HG03135 (cell line): ENCODE measurements at regions not wholly inside any gene's neighbourhood (a gene's known extent, or its start where the extent isn't known, plus 50 kb on each side); places are given as distances from the start of the nearest gene placed in this dataset.
"Not testable (repeated sequence)": the region's sequence is repeated elsewhere in the genome, so short reads cannot be mapped to it uniquely, and the experiment has no call there.

Source experiments
- ATAC-seq: cut with Tn5 transposase; IDR thresholded peaks from one replicate; pipeline ENCODE4 v1.9.1; 2021; ENCODE audit warnings: mild to moderate bottlenecking, moderate library complexity; ENCODE audit not compliant: unreplicated experiment

DNA sequence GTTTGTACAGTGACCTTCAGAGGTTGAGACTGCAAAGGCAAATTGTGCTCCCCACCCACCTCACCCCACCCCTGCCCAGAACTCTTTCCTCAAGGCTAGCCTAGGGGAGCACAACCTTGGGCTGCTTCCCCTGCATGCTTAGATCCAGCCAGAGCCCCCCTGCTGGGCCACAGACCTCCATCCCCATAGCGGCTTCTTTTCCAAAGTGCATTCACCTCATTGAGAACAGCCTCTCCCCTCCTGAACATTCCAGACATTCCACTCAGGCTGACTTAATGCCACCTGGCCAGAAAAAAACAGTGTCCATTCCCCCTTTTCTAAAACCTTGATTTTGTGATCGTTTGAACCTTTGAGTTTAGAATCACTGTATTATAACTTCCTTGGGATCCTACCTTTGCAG, 124.4 kb upstream of the TOPAZ1 start:
- no peak for ATAC-seq

DNA sequence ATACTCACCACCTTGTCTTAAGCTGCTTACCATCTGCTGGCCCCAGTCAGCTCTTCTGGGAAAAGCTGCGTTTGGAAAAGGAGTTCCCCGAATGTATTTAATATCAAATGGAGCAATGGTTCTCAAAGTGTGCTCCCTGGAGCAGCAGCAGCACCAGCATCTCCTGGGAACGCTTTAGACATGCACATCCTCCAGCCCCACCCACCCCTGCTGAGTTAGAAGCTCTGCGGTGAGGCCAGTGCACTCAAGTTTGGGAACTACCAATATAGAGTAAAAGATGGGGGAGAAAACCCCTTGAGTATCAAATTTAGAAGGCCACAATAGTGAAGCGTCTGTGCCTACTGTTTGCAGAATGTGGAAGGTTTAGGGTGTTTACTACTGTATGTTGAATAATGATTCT, 124.0 kb upstream of the TOPAZ1 start:
- no peak for ATAC-seq

DNA sequence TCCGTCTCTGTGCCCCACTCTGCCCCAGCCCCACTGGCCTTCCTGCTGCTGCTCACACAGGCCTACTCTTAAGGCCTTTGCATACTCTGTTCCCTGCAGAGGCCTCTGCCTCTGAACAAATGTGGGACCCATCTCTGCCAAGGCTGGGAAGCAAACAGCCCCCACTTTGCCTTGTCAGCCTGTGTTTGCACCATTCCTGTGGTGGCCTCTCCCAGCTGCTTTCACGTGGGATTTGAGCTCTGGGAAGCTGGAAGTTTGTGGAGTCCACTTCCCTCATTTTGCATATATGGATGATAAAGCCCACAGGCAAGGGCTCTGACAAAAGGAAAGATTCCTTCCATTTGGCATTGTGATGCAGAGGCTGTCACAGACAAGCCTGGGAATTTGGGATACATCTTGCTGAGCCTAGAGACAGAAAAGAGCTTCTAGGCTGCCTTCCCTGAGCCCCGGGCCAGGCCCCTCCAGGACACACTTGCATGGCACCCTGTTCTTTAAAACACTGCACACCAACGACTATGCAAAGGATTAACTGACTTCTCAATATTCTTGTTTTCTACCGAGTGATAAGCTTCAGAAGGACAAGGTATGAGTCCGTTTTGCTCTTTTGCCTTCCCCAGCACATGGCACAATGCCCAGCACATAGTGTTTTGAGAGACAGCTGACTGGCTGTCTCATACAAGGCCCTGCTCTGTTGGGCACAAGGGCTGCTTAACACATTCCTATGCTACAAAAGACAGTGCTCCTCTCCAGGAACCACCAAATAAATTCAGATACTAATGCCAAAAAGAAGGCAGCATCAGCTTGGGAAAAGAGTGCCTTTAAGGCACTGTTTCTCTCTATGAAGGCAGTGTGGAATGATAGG, 120.7 kb upstream of the TOPAZ1 start:
- no peak for ATAC-seq

DNA sequence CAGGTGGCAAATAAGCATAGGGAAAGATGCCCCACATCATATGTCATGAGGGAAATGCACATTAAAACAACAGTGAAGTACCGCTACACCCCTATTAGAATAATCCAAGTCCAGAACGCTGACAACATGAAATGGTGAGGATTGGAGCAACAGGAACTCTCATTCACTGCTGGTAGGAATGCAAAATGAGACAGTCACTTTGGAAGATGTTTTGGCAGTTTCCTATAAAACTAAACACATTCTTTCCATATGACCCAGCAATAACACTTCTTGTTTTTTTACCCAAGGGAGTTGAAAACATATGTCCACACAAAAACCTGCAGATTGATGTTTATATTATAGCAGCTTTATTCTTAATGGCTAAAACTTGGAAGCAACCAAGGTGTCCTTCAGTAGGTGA, 116.4 kb upstream of the TOPAZ1 start:
- ATAC-seq = no peak

DNA sequence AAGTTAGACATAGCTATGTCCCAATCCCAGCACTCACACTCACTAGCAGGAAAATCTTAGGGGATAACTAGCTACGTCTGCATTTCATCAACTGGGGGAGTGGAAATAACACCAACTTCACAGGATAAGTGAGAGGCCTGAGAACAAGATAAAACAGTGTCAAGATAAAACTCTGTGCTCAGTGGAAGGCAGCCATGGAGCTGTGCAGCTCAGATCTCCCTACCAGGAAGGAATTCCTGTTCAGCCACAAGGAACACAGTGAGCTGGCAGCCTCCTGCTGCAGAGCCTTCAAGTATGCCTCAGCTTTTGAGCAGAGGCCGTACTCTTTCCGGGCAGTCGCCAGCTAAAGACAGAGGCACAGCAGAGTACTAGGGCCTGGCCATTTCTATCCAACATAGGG, 115.8 kb upstream of the TOPAZ1 start:
- no peak for ATAC-seq

DNA sequence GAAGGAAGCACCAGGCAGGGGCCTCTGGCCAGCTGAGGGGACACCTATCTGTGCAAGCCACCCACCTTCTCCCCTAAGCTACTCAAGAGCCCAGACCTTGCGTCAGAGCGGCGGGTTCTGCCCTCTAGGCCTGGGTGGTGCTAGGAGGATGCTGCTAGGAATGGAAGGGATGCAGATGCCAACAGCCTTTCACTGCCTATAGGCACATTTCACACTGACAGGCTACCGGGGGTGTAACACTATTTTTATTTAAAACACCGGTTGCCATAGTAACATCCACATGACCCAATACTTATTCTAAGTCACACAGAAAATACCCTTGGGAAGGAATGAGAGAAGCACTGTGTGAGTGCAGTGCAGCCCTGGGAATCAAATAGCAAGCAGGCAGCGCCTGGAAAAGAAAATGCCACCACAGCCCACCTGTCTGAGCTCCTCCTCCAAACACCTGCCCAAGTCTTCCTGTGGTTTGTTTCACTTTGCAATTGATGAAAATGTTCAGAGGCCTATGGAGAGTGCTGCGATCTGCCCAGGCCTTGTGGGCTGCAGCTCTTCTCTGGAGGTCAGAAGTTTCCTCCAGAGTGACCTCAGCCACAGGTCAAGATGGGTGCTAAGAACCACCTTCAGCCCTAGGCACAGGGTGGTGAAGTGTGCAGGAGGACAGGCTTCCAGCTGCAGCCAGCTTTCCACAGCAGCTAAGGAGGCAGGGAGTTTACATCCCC, 113.5 kb upstream of the TOPAZ1 start:
- ATAC-seq = no peak

DNA sequence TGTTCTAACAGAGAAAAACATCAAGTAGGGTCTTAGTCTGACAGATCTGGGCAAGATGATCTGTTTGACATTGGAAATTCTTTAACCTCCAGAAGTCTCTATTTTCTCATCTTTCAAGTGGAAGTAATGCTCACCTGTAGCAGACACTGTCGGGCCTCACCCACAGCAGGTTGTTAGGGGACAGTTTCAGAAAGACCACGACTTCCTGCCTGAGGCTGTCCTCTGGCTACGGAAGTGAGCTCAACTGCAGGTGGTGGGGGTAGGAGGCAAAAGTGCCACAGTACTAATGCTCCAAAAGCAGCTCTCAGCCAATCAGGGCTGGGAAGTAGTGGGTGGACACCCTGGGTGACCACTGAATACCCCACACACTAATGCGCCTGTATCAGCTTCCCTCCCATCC, 111.4 kb upstream of the TOPAZ1 start:
- no peak for ATAC-seq

DNA sequence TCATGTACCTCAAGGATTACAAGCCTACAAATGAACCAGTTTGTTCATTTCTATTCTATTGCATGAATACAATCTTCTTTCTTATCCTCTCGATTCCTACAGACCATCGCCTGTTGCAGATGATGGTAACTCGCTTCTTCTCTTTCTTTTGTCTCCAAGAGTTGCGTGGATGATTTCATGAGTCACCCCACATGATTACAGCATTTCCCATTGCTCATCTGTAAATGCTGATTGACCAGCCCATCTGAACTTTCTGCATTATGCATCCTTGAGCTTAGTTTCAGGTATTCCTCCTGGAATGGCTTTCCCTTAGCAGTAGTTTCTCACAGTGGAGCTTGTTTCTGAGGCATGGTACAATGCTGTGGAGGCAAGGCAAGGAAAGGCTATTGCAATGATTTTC, 109.6 kb upstream of the TOPAZ1 start:
- no peak for ATAC-seq

DNA sequence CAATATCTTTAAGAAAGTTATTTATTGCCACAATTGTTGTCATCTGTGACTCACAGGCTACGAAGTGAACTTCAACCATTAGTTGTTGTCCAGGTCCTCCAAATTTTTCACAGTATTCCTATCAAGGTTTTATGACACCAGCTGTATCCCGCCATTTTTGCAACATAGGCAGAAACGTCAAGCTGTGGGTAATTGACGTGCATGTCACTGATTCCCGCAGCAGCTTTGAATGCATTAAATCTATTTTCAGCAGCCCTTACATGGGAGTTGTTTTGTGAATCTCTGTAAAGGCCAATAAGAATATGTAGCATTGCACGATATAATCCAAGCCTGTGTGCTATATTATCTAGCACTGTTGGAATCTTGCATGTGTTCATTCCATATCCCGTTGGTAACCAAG, 109.1 kb upstream of the TOPAZ1 start:
- no peak for ATAC-seq

DNA sequence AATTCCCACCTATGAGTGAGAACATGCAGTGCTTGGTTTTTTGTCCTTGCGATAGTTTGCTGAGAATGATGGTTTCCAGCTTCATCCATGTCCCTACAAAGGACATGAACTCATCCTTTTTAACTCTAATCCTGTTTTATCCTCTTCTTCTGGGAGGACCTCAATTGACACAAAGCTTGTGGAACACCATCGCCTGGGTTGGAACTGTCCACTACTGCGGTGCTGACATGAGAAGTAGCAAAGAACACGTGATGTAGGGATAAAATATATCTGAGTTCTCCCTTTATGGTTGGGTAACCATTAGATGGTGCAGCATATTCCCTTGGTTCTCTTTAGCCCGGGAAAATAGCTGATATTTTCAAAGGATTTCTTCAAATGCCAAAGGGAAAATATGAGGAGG, 105.3 kb upstream of the TOPAZ1 start:
- no peak for ATAC-seq

DNA sequence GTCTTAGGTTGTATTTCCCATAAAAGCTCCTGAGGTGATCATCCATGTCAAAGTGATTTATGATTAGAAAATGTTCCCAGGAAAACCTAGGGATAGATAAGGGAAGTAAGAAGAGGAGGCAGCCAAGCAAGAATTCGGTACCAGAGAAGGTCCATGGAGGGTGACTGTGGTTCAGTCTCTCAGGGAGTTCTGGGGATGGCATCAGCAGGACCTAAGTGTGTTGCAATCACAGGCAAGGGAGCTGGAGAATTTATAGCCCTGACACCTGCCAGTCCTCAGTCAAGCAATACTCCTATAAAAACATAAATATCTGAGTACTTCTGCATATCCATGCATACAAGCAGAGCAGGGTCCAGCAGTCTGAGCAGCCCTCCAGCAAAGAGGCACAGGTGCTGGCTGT, 95.6 kb upstream of the TOPAZ1 start:
- ATAC-seq = no peak

DNA sequence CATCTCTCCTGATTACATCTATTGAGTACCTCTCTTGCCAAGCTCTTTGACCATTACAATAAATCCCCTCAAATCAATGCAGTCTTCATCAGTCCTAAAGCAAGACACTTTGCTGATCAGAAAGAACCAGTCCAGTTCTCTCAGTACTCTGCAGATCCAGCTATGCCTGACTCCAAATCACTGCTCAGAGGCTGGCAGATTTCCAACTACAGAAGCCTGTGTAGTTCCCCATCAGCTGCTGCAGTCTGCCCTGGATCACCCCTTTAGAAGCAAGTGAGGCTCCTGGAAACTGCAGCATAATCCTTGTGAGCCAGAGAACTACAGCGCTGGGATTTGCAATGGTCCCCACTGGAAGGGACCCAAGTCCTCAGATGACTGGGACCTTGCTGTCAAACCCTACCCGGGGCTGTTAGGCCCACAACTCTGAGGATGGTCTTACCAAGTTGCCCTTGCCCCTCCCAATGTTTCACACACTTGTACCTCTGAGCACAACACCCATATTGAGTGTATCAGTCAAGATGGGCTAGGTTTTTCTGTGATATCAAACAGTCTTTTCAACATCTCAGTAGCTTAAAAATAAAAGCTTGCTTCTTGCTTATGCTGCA, 81.9 kb upstream of the TOPAZ1 start:
- ATAC-seq = no peak

DNA sequence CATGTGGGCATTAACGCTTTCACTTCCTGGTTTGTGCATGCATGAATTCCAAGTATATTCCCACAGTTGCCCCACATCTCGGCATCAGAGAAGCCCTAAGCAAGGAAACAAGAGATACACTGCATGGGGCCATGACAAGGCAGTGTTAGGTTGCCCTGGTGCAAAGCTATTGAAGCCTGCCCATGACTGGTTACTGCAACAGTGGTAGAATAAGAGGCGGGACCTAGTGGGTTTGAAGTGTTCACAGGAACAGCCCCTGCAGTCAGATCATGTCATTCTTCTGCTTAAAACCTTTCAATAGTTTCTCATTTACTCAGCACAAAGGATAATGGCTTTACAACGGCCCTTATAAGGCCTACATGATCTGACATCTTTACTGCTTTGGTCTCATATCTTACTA, 80.9 kb upstream of the TOPAZ1 start:
- no peak for ATAC-seq

DNA sequence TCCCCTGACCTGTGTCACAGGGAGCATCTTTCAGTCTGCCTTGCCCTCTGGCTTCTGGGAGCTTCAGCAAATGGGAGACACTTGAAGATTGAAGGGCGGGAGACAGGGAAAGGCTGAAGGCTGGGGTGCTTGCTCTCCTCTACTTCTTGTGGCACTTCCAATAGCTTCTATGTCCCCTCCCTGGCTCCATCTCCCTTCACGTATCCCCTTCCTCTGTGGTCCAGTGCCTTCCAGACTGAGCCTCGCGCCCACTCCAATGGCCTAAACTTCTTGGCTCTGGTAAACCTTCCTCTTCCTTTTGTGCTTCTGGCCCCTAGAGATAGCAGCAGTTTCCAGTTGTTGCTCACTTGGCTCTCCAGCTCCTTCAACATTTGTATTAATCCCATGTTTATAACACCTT, 69.8 kb upstream of the TOPAZ1 start:
- no peak for ATAC-seq

DNA sequence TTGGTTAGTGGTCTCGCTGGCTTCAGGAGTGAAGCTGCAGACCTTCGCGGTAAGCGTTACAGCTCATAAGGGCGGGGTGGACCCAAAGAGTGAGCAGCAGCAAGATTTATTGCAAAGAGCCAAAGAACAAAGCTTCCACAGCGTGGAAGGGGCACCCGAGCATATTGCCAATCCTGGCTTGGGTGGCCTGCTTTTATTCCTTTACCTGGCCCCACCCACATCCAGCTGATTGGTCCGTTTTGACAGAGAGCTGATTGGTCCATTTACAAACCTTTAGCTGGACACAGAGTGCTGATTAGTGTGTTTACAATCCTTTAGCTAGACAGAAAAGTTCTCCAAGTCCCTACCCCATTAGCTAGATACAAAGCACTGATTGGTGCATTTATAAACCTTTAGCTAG, 69.0 kb upstream of the TOPAZ1 start:
- ATAC-seq = not testable (repeated sequence)

DNA sequence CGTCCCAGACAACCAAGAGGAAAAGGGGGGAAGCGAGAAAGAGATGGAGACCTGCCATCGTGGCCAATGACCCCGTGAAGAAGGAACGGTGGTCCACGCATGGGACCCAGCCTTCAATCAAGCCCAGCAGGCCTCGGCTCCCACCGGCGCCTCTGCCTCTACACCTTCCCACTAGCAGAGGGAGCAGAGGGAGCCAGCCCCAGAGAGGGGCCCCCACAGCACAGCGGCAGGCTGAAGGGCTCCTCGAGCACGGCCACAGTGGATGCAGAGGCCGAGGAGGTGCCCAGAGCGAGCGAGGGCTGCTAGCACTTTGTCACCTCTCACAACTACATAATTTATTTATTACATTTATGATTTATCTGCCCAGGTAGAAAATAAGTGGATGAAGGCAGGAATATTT, 68.4 kb upstream of the TOPAZ1 start:
- ATAC-seq = no peak

DNA sequence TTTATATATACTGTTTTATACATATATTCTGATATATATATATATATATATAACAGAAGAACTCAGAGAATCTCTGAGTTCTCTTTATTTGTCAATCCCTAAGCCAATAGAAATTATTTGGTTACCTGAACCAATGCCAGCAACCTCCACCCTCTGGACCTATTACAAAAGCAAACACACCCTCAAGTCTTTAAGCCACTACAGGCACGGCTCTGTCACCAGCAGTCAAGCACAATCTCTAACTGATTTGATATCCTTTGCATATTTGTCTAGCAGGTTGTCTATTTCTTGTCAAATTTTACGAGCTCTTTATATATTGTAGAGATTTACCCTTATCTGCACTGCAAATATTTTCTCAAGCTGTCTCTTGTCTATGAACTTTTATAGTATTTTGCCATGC, 66.6 kb upstream of the TOPAZ1 start:
- no peak for ATAC-seq

DNA sequence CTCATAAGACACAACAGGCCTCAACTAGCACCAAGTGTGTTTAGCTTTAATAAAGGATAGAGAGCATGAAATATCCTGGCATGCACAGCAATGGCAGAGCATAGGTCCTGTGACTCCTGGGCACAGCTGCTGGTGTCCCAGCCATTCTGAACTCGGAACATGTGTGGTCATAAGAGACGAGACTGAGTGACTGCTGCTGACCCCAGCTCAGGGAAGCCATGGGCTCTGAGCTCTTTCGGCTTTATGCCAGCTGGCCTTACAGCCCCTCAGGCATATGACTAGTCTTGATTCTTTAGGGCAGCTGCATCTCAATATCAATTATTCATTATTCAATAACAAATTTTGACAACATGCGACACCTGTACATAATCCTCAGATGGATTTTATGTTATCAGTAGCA, 62.4 kb upstream of the TOPAZ1 start:
- ATAC-seq = no peak

DNA sequence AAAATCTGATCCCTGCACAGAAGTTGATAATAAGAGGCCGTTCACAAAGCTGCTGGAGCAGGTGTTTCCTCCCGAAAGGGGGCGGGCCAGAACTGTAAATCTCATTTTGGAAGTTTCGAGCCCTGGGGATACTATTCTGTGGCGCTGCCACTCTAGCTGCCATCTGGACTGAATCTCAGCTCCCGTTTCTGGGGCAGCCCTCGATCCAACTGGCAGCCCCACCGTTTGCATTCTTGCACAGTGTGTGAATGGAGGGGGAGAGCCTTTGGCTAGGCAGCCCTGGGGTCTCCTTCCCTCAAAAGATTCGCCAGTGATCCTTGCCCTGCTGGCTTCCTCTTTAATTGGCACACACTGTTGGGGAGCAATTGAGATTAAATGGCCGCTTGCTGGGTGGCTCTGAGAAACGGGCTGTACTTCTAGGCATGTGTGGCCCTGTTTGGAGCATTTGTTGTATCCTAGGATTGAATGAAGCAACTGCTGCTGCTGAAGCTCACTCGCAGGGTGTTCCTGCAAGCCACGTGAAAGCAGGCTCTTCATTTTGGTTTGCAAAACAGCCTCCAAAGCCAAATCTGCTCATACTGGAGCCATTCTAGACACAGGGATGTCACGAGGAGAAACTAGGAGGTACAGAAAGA, 57.2 kb upstream of the TOPAZ1 start:
- no peak for ATAC-seq

DNA sequence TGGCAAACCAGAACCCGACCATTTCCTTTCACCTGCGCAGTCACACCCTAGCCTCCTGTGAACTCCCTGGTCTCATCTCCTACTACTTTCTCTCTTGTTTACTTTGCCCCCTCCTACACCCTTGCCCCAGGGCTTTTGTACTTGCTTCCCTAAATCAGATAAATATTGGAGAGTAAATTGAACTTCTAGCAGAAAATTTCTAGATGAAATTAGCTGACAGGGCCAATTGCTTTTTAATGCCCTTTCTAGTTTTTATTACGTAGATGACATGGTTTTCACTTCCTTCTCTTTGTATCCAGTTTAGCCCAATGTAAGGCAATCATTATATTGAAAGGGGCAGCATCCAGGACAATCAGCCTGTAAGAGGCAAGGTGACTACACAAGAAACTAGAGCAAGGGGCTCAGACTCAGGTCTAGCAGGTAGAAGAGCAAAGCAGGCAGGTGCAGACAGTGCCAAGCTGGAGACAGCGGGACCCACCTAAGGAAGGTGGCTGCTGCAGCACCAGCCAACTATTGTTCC, 56.2 kb upstream of the TOPAZ1 start:
- ATAC-seq = no peak

DNA sequence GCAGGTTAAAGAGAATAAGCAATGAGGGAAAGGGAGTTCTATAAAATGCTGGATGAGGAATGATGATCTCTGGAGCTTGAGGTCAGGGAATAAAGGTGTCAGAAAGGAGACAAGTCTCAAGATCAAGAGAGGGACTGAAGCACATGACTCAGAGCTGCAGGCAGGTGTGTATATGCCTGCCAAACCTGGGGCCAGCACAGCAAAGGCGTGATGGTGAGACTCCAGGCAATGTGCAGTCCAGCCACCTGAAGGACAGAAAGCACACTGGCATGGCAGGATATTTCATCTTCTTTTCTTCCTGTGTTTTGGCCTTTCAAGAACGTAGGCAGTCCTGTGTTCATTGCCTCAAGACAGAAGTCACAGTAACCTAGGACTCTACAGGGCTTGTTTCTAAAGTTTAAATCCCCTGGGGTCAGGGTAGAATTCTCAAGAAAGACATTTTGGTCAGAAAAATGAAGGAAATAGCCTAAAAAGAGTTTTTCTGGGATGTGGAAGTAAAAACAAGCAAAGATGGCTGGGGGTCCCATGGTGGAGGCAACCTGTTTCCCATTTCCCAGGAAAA, 55.5 kb upstream of the TOPAZ1 start:
- ATAC-seq = no peak
